Testis (tissue), 2 donors: ENCODE measurements at regions not wholly inside any gene's neighbourhood (a gene's known extent, or its start where the extent isn't known, plus 50 kb on each side); places are given as distances from the start of the nearest gene placed in this dataset.
"Not testable (repeated sequence)": the region's sequence is repeated elsewhere in the genome, so short reads cannot be mapped to it uniquely, and the experiment has no call there.

Experiments
- DNase-seq: peaks from one replicate; pipeline ENCODE4 v3.0.0-alpha.2; 2019
- H3K27ac ChIP-seq, 2 donors: fragments of 200-600 bp; sonication (generic); one replicate each; pipeline ENCODE4 v1.5.1; 2019
- H3K27me3 ChIP-seq: fragments of 200-600 bp; sonication (generic); one replicate; pipeline ENCODE4 v1.5.1; 2019
- H3K36me3 ChIP-seq: fragments of 200-600 bp; sonication (generic); one replicate; pipeline ENCODE4 v1.5.1; 2017; ENCODE audit warnings: low read depth; ENCODE audit errors: missing control alignments
- H3K4me1 ChIP-seq: fragments of 200-600 bp; sonication (generic); one replicate; pipeline ENCODE4 v1.5.1; 2019
- H3K4me3 ChIP-seq, 2 donors: fragments of 200-600 bp; sonication (generic); one replicate each; pipeline ENCODE4 v1.5.1; 2017 to 2019
- H3K9me3 ChIP-seq: fragments of 200-600 bp; sonication (generic); one replicate; pipeline ENCODE4 v1.5.1; 2017
- CTCF ChIP-seq, 3 experiments: fragments of 450-650 bp in 2 of 3; fragments of 200-600 bp in 1 of 3; sonication (generic) in 1 of 3; IDR thresholded peaks; one replicate each; pipeline ENCODE4 v1.5.1; 2016 to 2019; ENCODE audit warnings: antibody characterized with exemption in 3 of 3, mild to moderate bottlenecking in 2 of 3, moderate library complexity in 1 of 3
- POLR2A ChIP-seq: fragments of 450-650 bp; IDR thresholded peaks from one replicate; pipeline ENCODE4 v1.6.1; 2017; ENCODE audit warnings: antibody characterized with exemption, mild to moderate bottlenecking, moderate library complexity
- WGBS, 2 donors: methylation state at CpG; one replicate each; pipeline ENCODE4 v1.1.5; 2018; 5-methylcytosine and 5-hydroxymethylcytosine counted together
- intact Hi-C: fragments of 100-400 bp; cut with DNase I; formaldehyde crosslinking; loops from one replicate; pipeline ENCODE4 v1.15.1; 2023; ENCODE audit warnings: low total_unique reads

- intact Hi-C loops = no loop called here
- WGBS, 2 donors = 54 to 77% methylated on average over 2 of the region's 2 CpGs
- TF ChIP-seq CTCF (IDR thresholded peaks at IDR 0.05) = no peak
- no peak for TF ChIP-seq POLR2A
These were observed 105.7 kb upstream of the RPRM start for GRCh38 chr2:153584244-153584643.

GRCh38 chr2:153588408-153588807 is 109.8 kb upstream of the RPRM start:
- intact Hi-C loops = no loop called here
- H3K9me3 ChIP-seq = no peaks in the 10 kb centered on the region
- no peaks in the 10 kb centered on the region for H3K4me1 ChIP-seq
- no peak overlapping the region for H3K4me3 ChIP-seq
- H3K36me3 ChIP-seq = no peaks in the 10 kb centered on the region
- TF ChIP-seq CTCF (IDR thresholded peaks at IDR 0.05) (no peak), POLR2A (no peak)
- no peak overlapping the region for H3K27ac ChIP-seq
- no peaks in the 10 kb centered on the region for H3K27me3 ChIP-seq
- DNase-seq = no peak

More at GRCh38 chr2:153584244-153584643, 105.7 kb upstream of the RPRM start:
- Histone ChIP-seq H3K4me1 (no peaks in the 10 kb centered on the region), H3K27ac (no peak overlapping the region), H3K36me3 (no peaks in the 10 kb centered on the region), H3K27me3 (no peaks in the 10 kb centered on the region), H3K4me3 (no peak overlapping the region), H3K9me3 (no peaks in the 10 kb centered on the region)
- DNase-seq = no peak

- Histone ChIP-seq H3K9me3 (no peaks in the 10 kb centered on the region), H3K27ac (no peak overlapping the region), H3K4me1 (no peaks in the 10 kb centered on the region), H3K36me3 (no peaks in the 10 kb centered on the region), H3K27me3 (no peaks in the 10 kb centered on the region), H3K4me3 (no peak overlapping the region)
- intact Hi-C loops = no loop called here
- 73 to 90% methylated on average over 3 of the region's 3 CpGs for WGBS, 2 donors
- no peak for TF ChIP-seq POLR2A
- no peak for TF ChIP-seq CTCF (IDR thresholded peaks at IDR 0.05)
- DNase-seq = no peak
These were observed 111.0 kb upstream of the RPRM start for GRCh38 chr2:153589586-153589985.

- DNase-seq, H3K36me3 ChIP-seq, H3K27me3 ChIP-seq, H3K4me3 ChIP-seq, H3K9me3 ChIP-seq, H3K4me1 ChIP-seq, H3K27ac ChIP-seq, intact Hi-C loops: not testable (repeated sequence)
- 80 to 87% methylated on average over 2 to 6 of the region's 6 CpGs for WGBS, 2 donors
These were observed 114.5 kb upstream of the RPRM start for GRCh38 chr2:153593086-153593485.

GRCh38 chr2:153595939-153596338 is 117.4 kb upstream of the RPRM start:
- no peak overlapping the region for H3K4me3 ChIP-seq
- TF ChIP-seq POLR2A (no peak), CTCF (IDR thresholded peaks at IDR 0.05) (no peak)
- no peaks in the 10 kb centered on the region for H3K27me3 ChIP-seq
- no peak for DNase-seq
- intact Hi-C loops = no loop called here
- no peak overlapping the region for H3K27ac ChIP-seq
- H3K9me3 ChIP-seq = no peaks in the 10 kb centered on the region
- no peaks in the 10 kb centered on the region for H3K4me1 ChIP-seq
- no peaks in the 10 kb centered on the region for H3K36me3 ChIP-seq
